ENCODE measurements at regions not wholly inside any gene's neighbourhood (a gene's known extent, or its start where the extent isn't known, plus 50 kb on each side); places are given as distances from the start of the nearest gene placed in this dataset.
A peak's percentile ranks its signal among the peaks of the same experiment; 100 is the strongest.

DNA sequence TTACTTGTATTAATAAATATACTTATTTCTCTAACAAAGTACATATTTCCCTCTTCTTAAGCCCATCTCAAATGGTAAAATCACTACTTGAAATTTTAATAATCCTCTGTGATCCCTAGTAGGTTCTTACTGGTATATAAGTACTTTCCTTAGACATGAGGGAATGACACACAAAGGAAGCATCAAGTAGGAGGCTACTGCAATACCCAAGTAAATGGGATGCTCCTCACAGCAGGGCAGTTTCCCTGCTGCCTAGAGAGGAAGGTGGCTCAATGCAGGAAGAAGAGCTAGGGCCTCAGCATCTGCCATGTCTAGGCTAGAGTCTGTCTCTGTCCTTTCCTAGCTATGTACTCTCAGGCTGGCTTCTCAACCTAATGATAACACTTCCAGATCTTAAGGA is 122.1 kb upstream of the DIPK2B start:
- TF ChIP-seq, protein P1, sequence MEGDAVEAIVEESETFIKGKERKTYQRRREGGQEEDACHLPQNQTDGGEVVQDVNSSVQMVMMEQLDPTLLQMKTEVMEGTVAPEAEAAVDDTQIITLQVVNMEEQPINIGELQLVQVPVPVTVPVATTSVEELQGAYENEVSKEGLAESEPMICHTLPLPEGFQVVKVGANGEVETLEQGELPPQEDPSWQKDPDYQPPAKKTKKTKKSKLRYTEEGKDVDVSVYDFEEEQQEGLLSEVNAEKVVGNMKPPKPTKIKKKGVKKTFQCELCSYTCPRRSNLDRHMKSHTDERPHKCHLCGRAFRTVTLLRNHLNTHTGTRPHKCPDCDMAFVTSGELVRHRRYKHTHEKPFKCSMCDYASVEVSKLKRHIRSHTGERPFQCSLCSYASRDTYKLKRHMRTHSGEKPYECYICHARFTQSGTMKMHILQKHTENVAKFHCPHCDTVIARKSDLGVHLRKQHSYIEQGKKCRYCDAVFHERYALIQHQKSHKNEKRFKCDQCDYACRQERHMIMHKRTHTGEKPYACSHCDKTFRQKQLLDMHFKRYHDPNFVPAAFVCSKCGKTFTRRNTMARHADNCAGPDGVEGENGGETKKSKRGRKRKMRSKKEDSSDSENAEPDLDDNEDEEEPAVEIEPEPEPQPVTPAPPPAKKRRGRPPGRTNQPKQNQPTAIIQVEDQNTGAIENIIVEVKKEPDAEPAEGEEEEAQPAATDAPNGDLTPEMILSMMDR (IDR thresholded peaks at IDR 0.05): no peak
- no peak for TF ChIP-seq POLR2A (IDR thresholded peaks at IDR 0.05)
- Histone ChIP-seq H3K4me1 (no peaks in the 10 kb centered on the region), H3K27me3 (no peaks in the 10 kb centered on the region), H3K36me3 (no peaks in the 10 kb centered on the region), H3K27ac (no peak overlapping the region), H3K4me3 (no peak overlapping the region), H3K9me3 (no peaks in the 10 kb centered on the region)
- DNase-seq (no peak), ATAC-seq (no peak)
- intact Hi-C loops (cut with DNase I): no loop called here

DNA sequence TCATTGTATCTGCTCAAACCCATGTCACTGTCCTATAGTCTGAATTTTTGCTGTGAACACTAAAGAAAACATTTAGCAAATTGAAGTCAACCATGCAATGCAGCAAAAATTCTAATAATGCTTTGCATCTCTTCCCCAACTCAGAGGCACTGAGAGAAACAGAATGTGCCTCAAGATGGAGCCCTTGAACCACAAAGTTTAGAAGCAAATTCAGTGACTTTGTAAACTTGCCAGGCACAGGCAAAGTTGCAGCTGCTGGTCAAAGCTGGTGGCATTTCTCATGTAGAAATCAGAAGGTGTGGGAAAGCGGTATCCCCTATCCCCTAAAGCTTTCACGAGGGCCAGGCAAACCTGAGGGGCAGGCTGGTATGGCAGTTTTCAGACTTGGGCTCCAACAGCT is 121.7 kb upstream of the DIPK2B start:
- no peak for DNase-seq
- intact Hi-C loops (cut with DNase I): no loop called here
- no peak for TF ChIP-seq POLR2A (IDR thresholded peaks at IDR 0.05)
- TF ChIP-seq, protein P1 (IDR thresholded peaks at IDR 0.05): peak; percentile 48 to 56 (median 54)
- Histone ChIP-seq H3K36me3 (no peaks in the 10 kb centered on the region), H3K9me3 (no peaks in the 10 kb centered on the region), H3K4me1 (no peaks in the 10 kb centered on the region), H3K27me3 (no peaks in the 10 kb centered on the region), H3K27ac (no peak overlapping the region), H3K4me3 (no peak overlapping the region)
- WGBS (ENCODE audit: insufficient coverage, low coverage, low lambda C conversion rate, missing lambda C conversion rate): 10% methylated on average over 2 of the region's 2 CpGs
- peak; percentile 40 to 73 (median 71) for ATAC-seq

GRCh38 chrX:45320191-45320590 is 119.5 kb upstream of the DIPK2B start:
- DNase-seq: no peak
- no peaks in the 10 kb centered on the region for H3K36me3 ChIP-seq
- intact Hi-C loops (cut with DNase I): no loop called here
- no peak overlapping the region for H3K4me3 ChIP-seq
- TF ChIP-seq, protein P1 (IDR thresholded peaks at IDR 0.05): no peak
- no peak for TF ChIP-seq POLR2A (IDR thresholded peaks at IDR 0.05)
- no peaks in the 10 kb centered on the region for H3K9me3 ChIP-seq
- no peak overlapping the region for H3K27ac ChIP-seq
- 44% methylated on average over 1 of the region's 1 CpG for WGBS (ENCODE audit: insufficient coverage, low coverage, low lambda C conversion rate, missing lambda C conversion rate)
- H3K27me3 ChIP-seq: no peaks in the 10 kb centered on the region
- ATAC-seq: no peak
- H3K4me1 ChIP-seq: no peaks in the 10 kb centered on the region

- H3K36me3 ChIP-seq: no peaks in the 10 kb centered on the region
- intact Hi-C loops (cut with DNase I): no loop called here
- 73% methylated on average over 1 of the region's 1 CpG for WGBS (ENCODE audit: insufficient coverage, low coverage, low lambda C conversion rate, missing lambda C conversion rate)
- no peak for DNase-seq
- no peak for ATAC-seq
- H3K27me3 ChIP-seq: peaks cover 0 to 7% of the 10 kb centered on the region in 2 donors
- H3K27ac ChIP-seq: no peak overlapping the region
- TF ChIP-seq, protein P1 (IDR thresholded peaks at IDR 0.05): no peak
- TF ChIP-seq POLR2A (IDR thresholded peaks at IDR 0.05): no peak
- no peaks in the 10 kb centered on the region for H3K9me3 ChIP-seq
- H3K4me3 ChIP-seq: no peak overlapping the region
- H3K4me1 ChIP-seq: no peaks in the 10 kb centered on the region
Observed at GRCh38 chrX:45309801-45310200, 109.1 kb upstream of the DIPK2B start.

DNA sequence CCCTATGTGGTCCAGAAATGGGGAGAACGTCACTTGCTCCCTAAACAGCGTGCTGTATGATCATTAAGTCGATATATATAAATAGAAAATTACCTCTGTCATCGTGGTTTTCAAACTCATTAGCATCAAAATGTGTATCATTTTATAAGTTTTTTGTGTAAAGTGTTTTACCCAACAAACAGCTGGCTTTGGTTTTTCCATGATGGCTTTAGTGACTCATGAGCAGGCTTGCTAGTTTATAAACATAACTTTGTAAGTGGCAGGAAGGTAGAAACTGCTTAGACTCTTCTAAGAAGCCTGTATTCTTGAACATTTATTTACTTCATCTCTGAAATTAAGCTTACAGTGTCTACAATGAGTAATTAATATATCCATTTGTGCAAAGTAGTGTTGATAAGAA is 108.4 kb upstream of the DIPK2B start:
- 46% methylated on average over 4 of the region's 4 CpGs for WGBS (ENCODE audit: insufficient coverage, low coverage, low lambda C conversion rate, missing lambda C conversion rate)
- no peak for ATAC-seq
- H3K4me3 ChIP-seq: no peak overlapping the region
- intact Hi-C loops (cut with DNase I): no loop called here
- H3K9me3 ChIP-seq: no peaks in the 10 kb centered on the region
- DNase-seq: no peak
- H3K27ac ChIP-seq: no peak overlapping the region
- TF ChIP-seq, protein P1 (IDR thresholded peaks at IDR 0.05): no peak
- no peak for TF ChIP-seq POLR2A (IDR thresholded peaks at IDR 0.05)
- no peaks in the 10 kb centered on the region for H3K4me1 ChIP-seq
- H3K27me3 ChIP-seq: peaks cover 0 to 7% of the 10 kb centered on the region in 2 donors
- H3K36me3 ChIP-seq: no peaks in the 10 kb centered on the region
